GM19468 (cell line): ENCODE measurements at regions not wholly inside any gene's neighbourhood (a gene's known extent, or its start where the extent isn't known, plus 50 kb on each side); places are given as distances from the start of the nearest gene placed in this dataset.
"Not testable (repeated sequence)": the region's sequence is repeated elsewhere in the genome, so short reads cannot be mapped to it uniquely, and the experiment has no call there.

Experiments used
- ATAC-seq: cut with Tn5 transposase; IDR thresholded peaks from one replicate; pipeline ENCODE4 v1.9.1; 2021; ENCODE audit warnings: mild to moderate bottlenecking, moderate library complexity, moderate number of reproducible peaks; ENCODE audit not compliant: unreplicated experiment; ENCODE audit errors: extremely low read depth

DNA sequence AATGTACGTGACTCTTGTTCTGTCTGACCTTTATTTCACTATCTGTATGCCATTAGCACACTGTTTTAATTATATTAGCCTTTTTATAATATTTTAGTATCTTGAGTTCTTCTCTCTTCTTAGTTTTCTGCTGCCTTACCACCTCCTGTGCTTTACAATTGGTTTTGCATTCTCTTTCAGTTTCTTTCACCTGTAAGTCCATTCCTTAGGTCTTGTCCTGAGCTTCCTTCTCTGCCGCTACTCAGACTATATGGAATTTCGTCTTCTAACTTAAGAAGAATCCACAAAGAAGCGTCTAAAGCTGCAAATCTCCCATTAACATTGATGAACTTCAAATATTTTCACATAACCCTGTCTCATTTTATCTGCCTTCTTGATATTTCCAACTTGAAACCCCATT, 642.9 kb downstream of the MAT2B start:
- ATAC-seq: no peak

DNA sequence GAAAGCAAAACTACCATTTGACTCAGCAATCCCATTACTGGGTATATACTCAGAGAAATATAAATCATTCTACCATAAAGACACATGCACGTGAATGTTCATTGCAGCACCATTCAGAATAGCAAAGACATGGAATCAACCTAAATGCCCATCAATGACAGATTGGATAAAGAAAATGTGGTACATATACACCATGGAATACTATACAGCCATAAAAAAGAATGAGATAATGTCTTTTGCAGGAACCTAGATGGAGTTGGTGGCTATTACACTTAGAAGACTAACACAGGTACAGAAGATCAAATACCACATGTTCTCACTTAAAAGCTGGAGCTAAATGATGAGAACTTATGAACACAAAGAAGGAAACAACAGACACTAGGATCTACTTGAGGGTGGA, 647.1 kb downstream of the MAT2B start:
- not testable (repeated sequence) for ATAC-seq

DNA sequence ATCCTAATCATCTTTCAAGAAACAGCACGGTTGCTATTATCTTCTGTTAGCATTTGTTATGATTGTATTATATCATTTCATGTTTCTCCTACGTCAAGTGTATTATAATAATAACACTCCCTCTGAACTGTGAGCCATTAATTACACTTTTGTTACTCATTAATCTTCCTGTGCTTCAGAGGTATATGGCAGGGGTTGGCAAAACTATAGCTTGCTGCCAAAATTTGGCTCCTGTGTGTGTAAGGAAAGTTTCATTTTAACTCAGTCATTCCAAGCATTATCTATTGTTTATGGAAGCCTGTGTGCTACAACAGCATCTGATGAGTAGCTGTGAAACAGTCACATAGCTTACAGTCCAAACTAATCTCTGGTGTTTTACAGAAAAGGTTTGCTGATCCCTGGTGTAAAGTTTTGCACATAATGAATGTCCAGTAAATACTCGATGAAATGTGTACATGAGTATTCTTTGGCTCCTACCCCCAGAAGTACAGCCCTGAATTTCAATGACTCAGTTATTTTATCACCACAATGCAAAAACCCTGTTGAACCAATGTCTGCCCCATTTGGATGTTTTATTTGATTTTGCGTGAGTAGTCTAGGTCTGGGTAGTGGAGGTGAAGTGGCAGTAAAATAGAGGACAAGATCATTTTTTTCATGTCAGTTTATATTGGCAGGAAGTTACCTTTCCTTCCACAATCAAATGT, 648.2 kb downstream of the MAT2B start:
- ATAC-seq: no peak

DNA sequence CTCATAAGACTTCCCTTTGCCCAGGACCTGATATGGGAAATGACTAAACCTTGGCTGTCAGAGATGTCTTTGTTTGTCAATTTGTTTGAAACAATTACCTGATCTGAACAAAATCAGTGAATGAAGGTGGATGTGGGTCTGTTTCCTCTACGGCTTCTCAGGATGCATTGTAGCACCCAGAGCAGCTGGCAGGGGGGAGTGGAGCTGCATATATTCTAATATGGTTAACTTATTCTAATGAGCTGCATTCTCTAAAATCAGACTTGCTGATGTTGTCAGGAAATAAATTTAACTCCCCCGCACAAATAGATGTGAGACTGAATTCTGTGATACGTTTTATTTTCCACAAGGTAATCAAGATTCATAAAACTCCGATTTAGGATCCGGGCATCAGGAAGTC, 665.4 kb downstream of the MAT2B start:
- ATAC-seq: no peak

DNA sequence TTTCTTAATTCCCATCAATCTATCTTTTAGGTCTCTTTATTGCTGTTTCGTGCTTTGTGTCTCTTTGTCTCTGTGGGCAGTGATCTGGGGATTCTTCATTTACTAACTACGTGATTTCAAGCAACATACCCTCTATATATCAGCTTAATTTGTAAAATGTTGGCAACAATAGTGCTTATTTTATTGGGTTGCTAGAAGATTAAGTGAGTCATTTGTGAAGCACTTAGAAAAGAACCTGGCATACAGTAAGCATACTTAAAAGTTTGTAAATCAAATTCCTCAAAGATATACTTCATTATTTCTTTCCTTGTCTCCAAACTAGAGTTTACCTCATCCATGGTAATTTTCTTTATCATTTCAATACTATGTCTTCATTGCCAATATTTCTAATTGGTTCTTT, 669.7 kb downstream of the MAT2B start:
- ATAC-seq: no peak

DNA sequence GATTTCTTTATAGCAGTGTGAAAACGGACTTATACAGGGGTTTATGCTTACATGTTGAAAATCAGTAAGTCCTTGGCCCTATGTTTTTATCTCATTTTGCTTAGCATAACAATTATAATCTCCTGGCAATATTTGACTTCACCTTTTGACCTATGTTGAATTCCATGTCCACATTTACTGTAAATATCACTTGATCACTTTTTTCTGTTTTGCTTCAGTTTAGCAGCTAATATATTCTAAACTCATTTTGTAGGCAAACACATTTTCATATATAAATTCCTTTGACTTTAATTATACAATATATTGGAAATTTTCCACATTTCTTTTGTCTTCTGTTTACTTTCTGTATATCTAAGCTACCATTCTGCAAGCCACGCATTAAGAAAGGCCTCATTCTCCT, 674.0 kb downstream of the MAT2B start:
- ATAC-seq: no peak

DNA sequence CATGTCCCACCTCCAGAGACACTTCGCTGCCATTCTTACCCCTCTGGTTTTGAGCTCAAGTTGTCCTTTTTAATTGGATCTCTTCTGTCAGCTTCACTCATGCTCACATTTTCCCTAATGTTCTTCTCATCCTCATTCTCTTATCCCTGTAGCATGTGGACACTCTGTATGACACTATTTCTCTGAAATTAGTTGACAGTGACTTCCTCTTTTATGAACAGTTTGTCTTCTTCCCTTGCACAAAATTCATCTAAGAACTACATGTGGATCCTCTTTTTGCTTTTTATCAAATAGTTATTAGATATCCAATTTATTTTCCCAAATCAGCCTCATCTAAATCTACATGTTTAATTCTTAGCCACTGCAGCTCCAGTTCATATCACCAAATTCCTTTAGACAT, 676.2 kb downstream of the MAT2B start:
- ATAC-seq: no peak

DNA sequence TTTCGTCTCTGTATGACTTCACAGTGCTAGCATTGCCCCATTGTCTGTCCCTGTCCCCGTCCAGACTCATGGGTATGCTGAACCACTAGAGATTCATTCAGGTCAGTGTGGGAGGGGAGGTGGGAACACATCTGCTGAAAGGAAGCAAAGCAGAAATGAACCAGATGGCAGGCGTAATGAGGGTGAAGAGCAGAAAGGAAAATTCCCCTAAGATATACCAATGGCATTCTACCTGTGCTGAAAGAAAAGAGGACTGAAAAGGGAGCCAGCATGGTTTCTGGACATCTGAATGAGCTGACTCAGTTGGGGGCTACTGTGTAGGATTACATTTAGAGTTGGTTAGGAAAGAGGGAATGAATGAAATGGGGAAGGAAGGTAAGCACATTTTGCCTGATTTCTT, 678.7 kb downstream of the MAT2B start:
- no peak for ATAC-seq

DNA sequence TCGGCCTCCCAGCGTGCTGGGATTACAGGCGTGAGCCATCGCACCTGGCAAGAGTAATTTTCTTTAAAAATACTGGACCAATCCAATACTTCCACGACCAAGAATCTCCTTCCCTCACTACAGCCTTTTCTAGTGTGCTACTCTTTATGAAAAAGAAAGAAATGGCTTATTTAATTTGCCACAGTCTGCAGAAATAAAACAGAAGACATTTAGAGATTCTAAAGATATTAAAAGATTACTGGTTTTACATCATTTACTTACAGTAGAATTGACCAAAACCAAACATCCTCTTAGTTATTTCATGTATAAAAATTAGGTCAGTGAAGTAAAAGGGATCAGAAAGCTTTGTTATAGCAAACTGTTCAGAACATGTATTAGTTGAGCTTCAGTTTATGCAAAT, 679.6 kb downstream of the MAT2B start:
- ATAC-seq: no peak

DNA sequence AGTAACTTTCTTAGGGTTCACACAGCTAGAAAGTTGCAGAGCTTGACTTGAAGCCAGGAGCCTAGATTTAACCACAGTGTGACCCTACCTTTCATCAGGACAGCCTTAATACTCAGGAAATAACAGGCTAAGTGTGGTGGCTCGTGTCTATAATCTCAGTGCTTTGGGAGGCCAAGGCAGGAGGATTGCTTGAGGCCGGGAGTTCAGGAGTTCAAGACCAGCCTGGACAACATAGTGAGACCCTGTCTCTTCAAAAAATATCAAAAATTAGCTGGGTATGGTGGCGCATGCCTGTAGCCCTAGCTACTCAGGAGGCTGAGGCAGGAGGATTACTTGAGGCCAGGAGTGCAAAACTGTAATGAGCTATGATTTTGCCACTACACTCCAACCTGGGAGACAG, 681.1 kb downstream of the MAT2B start:
- ATAC-seq: no peak

DNA sequence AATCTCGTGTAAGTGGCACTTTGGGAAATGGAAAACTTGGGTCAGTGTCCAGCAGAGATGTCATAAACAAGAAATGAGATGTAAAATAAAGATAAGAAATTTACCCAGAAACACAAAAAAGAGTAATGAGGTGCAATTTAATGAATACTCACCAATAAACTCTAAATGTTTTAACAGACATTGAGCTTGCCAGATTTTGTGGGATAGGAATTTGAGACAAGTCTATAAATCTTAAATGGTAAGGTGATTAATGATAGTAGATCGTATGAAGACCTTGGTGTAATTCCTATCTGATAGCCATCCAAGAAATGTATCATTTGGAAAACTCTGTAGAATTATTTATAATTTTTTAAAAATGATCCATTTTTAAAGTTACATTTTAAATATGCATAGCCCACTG, 682.4 kb downstream of the MAT2B start:
- ATAC-seq: no peak

DNA sequence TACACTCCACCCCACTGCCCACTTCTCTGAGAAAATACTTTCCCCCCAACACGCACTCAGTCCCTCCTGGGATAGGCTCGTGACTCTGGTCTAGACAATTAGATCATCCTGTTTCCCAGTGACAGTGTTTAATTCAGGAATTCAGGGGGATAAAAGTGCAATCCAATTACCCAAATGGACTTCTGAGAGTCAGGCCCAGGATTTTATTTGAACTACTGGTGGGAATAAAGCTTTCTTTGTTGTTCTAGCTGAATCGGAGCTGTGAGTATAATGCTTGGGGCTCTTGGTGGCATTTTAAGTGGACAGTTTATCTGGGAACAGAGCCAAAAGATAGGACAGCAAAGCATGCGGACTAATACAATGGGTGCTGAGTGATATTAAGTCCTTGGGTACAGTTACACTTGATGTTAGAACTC, 683.3 kb downstream of the MAT2B start:
- no peak for ATAC-seq

DNA sequence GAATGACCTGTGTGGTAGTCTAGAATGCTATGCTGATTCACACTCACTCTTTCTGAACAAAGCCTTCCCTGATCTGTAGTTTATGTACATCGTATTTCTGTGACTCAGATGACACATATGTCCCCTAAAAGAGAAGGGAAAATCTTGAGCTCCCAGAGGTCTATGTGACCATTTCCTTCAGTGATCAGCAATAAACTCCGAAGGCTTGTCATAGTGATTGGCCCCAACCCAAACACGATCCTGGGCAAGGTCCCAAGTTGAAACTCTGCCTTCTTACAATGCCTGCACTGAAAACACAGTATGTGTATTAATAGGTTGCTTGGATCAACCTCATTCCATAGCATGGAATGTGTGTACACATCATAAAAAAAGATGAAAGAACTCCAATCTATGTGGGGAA, 685.8 kb downstream of the MAT2B start:
- ATAC-seq: no peak

DNA sequence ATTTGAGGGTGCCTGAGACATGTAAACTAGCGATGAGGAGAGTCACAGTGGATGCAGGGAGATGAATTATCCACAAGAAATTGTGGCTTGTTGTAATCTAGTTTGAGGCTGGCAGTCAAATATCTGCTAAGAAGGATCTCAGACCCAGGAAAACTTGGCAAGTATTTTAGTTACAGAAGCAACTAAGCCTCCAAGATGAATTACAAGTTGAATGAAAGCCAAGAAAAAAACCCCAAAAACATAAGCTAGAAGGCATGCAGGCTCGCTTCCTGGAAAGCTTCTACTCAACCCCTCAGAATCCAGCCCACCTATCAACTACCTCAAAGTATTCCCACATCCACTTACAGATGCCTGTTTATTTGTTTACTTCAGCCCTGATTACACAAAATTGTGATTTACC, 696.9 kb downstream of the MAT2B start:
- ATAC-seq: no peak

DNA sequence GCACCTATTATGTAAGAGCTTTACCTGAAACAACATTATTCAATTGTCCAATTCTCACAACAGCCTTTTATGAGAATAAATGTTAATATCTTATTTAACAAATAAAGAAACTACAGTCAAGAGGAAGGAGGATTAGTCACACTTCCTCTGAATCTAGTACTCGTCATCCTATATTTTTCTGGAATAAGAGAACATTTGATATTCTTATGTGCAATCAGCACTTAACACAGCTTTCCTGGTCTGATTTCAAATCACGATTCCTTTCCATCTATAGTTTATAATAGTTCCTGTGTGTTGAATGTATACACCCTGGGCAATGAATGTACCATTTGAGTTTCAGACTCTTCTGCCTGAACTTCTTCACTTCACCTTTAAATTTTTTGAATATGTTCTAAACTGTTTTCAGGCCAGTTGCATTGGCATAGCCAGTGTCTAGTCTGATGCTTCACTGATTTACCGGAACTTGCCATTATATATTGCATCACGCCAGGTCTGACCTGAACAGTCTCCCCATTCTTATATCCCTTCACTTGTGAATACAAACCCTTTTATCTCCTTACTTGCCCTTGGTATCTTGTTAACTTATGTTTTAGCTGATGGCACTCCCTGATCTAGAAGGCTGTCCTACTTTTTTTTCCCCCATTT, 698.3 kb downstream of the MAT2B start:
- no peak for ATAC-seq

DNA sequence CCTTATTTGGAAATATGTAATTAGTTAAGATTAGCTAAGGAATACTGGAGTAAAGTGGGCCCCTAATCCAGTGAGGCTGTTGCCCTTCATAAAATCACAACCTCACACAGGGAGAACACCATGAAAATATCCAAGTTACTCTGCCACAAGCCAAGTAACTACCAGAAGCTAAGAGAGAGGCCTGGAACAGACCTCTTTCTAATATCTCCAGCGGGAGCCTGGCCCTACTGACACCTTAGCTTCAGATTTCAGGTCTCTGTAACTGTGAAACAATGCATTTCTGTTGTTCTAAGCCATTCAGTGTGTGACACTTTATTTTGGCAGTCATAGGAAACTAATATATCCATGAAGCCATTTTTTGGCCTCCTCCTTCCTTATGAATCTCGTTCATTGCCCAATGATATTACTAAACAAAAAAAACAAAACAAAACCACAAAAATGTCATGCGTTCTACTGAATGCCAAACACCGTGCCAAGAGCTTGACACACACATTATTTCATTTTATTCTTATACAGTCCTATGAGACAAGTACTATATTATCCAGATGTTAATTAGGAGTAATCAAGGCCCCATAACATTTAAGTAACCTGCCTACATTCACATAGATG, 699.0 kb downstream of the MAT2B start:
- no peak for ATAC-seq

DNA sequence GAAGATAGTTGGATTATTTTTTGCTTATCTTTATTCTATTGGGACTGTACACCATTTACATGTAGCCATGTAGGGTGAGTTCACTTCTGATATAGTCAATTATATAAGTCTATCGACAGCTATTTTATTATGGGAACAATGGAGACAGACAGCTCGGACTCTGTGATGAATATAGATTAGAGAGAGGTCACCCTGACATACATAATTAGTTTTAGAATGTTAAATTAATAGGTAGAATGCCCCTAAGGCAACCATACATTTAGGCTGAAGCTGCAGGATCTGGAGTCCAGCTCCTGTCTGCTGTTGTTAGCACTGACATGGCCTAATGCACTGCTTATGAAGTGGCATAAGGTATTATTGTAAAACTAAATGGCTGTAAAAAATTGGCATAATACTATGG, 700.8 kb downstream of the MAT2B start:
- ATAC-seq: no peak

DNA sequence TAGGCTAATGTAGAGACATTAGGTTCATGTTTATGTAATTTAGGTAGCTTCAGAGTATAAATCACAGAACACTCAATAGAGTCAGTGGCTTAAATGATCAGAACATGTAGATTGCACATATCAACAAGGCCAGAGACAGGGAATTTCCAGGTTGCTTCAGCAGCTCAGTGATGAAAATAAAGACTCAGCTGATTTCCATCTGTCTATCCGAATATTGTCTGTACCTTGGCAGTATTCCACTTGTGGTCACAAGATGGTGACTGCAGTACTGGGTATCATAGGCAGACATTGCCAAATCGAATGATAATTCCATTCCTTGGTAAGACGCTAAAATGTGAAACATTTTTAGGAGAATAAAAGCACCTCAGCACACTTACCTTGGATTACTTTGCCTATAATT, 702.2 kb downstream of the MAT2B start:
- no peak for ATAC-seq

DNA sequence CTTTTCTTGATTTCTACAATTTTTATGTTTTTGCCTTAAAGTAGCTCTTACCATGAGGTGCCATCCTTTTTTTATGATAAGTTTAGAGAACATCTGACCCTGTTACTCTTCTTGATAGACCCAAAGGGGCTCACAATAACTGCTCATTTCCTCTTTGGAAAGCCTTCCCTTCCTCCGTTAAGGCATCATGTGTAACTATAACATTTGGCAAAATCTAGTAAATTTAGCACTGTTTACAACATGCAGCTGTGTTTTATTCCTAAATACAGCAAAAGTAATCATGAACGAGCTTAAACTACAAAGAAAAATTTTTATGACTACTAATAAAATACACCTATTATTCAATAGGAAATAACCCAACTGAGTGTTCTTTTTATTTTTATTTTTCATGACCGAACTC, 705.1 kb downstream of the MAT2B start:
- ATAC-seq: no peak

DNA sequence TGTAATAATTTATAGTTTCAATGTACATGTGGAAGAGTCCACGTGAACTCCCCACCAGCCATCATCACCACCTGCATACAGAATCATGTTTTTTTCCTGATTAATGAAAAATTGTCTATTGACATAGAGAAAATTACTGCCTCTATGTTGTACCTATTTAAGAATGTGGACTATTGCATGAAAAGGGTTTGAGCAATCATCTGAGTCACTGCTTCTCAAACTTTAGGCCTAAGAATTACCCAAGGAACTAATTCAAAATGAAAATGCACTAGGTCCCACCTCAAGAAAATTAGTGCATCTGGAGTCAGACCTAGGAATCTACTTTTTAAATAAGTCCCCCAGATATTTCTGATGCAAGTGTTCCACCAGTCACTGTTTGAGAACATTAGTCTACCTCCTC, 709.3 kb downstream of the MAT2B start:
- ATAC-seq: no peak

DNA sequence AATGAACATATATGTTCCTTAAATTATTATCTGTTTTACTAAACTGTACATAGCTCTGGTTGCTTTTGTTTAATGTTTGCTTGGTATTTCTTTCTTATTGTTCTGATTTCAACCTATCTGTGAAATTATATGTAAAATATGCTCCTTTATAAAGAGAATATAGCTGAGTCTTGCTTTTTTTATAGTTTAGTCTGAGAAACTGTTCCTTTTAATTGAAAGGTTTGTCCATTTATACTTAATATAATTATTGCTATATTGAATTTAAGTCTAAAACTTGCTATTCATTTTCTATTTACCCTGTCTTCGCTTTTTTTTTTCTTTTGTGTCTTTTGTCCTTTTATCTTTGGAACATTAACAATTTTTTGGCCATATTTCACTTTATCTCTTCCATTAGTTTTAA, 712.0 kb downstream of the MAT2B start:
- no peak for ATAC-seq

DNA sequence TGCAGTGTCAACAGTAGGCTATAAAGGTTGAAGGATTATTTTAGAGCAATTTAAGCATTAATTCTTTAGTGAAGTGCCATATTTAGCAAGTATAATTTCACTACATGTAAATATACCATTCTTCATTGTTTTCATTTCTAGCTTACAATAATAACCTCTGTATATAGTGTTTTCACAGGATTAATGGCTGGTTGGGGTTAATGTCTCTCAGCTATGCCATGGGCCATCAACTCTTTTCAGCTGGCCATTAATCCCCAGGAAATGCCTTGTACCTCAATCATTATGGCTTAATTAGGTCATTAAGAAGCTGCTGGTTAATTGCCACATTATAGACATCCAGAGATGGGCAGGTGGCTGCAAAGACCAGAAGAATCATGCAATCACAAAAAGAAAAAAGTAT, 715.1 kb downstream of the MAT2B start:
- ATAC-seq: no peak
